ENCODE measurements at regions not wholly inside any gene's neighbourhood (a gene's known extent, or its start where the extent isn't known, plus 50 kb on each side); places are given as distances from the start of the nearest gene placed in this dataset.
A peak's percentile ranks its signal among the peaks of the same experiment; 100 is the strongest.
"Not testable (repeated sequence)": the region's sequence is repeated elsewhere in the genome, so short reads cannot be mapped to it uniquely, and the experiment has no call there.

DNA sequence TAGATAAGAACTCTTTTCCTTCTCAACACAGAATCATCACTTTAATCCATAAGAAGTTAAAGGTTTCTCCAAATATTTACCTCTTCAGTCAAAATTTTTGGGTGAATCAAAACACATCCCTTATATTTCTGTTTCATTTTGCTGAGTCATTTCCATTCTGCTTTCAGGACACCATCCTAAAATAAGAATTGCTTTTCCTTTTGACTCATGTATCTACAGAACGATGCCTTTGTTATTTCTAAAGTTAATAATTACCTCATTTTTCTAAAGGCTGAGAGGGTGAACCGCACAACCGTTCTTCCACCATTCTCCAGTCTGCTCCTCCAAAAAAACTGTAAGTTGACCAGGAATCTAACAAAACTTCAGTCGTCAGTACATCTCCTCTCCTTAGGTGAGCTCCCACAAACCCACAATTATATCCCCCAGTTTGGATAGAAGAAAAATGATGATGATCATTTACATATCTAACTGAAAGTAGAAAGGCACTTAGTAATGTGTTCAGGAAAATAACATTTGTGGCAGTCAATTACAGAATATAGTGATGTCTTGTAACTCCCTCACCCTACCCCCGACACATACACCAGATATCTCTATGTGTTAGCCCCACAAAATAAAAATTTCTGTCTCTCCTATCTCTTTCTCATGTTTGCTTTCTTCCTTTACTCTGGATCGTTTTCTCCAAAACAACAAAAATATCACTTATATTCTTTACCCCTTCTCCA, 162.5 kb downstream of the RAD51AP2 start:
- DNase-seq = no peak

DNA sequence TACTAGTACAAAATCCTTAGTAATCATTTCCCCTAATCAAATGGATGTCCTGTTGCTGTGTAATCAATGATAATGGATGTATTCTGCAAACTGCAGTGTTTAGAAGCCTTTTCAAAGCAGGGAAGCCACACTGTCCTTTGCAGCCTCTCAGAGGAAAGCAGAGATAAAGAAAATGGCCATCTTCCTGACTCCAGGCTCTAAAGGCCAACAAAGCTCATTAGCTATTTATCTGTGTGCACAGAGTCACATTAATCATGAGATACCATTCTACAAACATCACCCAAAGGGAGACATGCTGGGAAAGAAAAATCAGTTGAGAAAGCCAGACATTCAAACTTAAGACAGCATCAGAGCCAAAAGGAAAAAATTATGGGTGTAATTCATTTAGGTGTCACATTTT, 165.0 kb downstream of the RAD51AP2 start:
- no peak for DNase-seq

DNA sequence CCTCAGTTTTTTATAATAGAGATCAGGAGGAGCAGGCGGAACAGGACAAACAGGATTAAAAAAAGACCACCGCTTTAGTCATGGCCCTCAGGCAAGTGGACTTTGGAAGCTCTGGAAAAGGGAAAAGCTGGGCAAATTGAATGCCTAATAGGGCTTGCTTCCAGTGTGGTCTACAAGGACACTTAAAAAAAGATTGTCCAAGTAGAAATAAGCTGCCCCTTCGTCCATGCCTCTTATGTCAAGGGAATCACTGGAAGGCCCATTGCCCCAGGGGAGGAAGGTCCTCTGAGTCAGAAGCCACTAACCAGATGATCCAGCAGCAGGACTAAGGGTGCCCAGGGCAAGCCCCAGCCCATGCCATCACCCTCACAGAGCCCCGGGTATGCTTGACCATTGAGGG, 175.5 kb downstream of the RAD51AP2 start:
- DNase-seq = not testable (repeated sequence)

DNA sequence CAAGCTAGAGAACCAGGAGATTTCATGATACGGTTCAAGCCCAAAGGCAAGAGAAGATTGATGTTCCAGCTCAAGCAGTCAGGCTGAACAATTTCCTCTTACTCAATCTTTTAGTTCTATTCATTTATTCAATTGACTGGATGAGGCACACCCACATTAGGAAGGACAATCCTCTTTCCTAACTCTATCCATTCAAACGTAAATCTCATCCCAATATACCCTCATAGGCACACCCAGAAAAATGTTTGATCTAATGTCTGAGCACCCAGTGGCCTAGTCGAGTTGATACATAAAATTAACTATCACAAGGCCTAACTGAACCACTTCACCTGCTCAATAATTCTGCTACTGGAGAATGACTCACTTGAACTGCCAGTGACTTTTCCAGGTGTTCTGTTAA, 180.7 kb downstream of the RAD51AP2 start:
- no peak for DNase-seq

- DNase-seq = no peak
These were observed 181.8 kb downstream of the RAD51AP2 start for GRCh38 chr2:17336458-17336857.

DNA sequence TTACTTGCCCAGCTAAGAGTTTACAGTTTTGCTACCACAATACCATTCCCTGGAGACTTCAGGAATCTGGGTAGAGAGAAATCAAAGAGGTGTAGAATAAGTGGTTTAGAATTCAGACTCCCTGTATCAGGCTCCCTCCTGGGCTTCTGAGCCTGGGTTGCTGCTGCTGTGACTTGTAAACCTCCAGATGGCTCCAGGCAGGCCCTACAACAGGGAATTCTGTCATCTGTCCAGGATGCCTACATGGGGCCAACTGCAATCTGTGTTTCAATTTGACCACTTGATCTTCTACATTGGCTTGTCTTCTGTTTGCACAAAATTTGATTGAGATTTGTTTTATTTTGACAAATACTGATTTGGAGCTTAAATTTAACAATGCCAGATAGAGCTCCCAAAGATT, 183.9 kb downstream of the RAD51AP2 start:
- DNase-seq = no peak

DNA sequence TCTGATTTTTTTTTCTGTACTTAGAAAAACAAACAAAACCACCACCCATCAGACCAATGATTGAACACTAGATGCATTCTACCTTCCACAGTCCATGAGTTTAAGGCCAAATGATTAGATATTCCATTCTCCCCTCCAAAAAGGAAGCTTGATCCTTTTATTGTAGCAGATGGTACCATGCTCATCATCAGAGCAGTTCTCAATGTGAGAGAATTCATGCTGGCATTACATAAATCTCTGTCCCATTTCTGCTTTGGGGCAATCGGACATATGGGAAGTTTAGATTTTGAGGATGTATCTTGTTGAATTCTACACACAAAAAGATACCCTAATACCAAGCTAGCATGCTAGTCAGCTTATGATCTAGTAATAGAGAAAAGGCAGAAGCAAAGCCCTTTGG, 186.6 kb downstream of the RAD51AP2 start:
- no peak for DNase-seq

DNA sequence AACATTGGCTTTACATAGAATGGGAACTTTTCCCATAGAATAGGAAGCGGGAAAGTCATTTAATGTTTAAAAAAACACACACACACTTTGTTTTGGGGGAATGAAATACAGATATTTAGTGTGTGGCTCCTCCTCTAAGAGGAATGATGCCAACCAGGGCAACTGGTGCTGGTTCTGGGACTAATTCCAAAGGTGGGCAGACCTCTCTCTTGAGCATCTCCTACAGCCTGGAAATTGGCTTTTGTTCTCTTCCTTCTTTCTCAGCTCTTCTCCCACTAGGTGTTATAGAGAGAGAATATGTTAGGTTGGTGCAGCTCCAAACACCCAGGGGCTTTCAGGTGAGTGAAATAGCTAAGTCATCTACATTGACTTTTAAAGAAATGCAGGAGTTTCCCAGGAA, 190.1 kb downstream of the RAD51AP2 start:
- DNase-seq = no peak

GRCh38 chr2:17327649-17328048, 190.6 kb downstream of the RAD51AP2 start:
- DNase-seq = no peak

- no peak for DNase-seq
These were observed 191.5 kb downstream of the RAD51AP2 start for GRCh38 chr2:17326717-17327116.

DNA sequence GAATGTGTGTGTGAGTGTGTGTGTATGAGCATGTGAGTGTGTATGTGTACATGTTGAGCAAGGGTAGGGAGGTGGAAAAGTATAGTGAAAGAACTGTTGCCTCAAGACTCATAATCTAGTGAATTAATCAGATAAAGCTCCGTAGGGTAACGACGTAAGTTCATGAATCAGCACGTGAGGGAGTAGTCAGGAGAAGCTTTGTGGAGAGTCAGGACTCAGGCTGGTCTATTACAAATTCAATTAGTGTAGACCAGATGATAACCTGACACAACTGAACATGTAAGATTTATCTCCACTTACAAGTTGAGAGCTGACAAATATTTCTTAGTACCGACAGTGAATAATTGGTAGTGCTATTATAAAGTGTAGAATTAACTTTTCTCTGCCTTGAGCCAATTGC, 194.5 kb downstream of the RAD51AP2 start:
- DNase-seq = peak; percentile 19

DNA sequence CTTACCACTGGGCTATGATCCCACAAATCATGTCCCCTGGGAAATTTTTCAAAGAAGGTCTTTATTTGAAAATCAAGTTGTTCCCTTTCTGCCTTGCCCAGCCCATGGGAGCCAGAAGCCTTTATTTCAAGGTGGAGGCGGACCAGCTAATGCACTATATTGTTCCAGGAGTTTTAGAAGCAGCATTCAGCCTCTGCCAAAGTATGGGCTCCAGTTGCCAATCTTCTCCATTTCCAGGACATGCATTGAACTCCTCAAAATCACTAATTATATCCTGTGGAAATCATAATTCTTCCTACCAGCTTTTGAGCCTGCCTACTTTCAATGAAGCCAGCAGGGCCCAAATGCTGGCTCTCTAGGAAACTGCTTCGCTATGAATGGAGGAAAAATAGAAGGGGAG, 195.8 kb downstream of the RAD51AP2 start:
- no peak for DNase-seq

DNA sequence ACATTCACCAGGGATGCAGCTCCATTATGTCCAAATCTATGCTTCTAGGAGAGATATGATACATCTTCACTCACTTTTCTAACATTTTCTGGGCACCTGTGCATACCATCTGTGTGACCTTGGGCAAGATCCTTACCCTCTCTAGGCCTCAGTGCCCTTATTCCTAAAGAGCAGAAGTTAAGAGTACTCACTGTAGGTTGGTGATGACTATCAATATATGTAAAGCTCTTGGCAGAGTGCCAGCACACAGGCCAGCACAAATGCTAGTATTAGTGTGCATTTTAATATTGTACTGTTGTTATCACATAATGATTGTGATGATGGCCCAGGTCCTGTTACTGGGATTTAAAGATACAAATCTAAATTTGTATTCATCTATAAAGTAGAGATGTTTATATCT, 199.2 kb downstream of the RAD51AP2 start:
- peak; percentile 39 for DNase-seq

DNA sequence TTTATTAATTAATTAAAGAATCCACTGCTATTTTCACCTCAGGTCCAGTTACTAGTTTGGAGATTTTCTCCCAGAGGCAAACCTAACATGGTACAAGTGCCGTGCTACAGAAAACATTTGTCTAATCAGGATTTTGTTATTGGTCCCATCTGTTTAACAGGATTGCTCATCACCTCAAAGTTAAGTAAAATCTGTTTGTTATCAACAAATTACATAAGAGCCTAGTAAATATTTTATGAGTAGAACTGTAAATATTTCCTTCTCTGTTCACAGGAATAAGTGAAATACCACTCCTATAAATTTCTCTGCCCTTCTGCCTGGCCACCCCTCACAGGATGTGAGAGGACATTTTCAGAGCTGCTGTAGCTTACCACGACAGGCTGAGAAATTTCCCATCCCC, 200.2 kb downstream of the RAD51AP2 start:
- no peak for DNase-seq

- peak; percentile 44 for DNase-seq
These were observed 200.7 kb downstream of the RAD51AP2 start for GRCh38 chr2:17317439-17317976.

DNA sequence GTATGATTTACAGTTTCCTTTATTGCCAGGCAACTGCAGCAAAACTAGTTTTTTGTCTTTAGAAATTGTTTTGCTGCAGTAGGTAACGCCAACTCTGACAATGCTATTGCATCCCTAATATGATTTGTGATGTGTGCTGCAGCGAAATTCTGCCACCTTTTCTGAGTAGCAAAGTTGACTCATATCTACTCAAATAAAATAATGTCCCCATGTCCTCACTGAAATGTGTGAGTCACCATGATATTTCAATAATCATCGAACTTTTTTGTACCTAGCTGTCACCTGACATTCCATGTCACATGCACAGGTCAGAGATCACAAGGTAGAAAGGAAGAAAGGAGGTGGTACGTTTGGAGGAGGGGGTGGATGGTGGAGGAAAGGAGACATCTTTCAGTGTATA, 205.0 kb downstream of the RAD51AP2 start:
- no peak for DNase-seq

- DNase-seq = no peak
These were observed 206.3 kb downstream of the RAD51AP2 start for GRCh38 chr2:17311771-17312511.

GRCh38 chr2:17311106-17311619, 207.1 kb downstream of the RAD51AP2 start:
- DNase-seq = no peak

- peak; percentile 84 for DNase-seq
These were observed 208.4 kb downstream of the RAD51AP2 start for GRCh38 chr2:17309741-17310339.

DNA sequence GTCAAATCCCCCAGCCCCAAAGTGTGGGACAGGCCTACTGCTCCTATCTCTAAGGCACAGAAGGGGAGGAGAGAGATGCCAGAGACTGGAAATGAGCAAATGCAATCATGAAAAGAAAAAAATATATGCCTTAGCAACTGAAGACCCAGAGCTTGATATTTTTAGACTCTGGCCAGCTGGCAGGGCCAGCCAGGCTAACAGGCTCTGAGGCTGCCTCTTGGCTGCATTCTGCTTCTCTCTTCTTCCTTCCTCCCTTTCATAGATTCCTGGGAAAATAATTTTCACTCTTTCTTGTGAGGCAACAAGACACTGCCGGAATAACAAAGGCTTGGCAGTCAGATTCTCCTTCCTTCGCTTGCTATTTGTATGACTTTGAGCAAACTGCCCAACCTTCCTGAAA, 209.1 kb downstream of the RAD51AP2 start:
- DNase-seq = no peak

DNA sequence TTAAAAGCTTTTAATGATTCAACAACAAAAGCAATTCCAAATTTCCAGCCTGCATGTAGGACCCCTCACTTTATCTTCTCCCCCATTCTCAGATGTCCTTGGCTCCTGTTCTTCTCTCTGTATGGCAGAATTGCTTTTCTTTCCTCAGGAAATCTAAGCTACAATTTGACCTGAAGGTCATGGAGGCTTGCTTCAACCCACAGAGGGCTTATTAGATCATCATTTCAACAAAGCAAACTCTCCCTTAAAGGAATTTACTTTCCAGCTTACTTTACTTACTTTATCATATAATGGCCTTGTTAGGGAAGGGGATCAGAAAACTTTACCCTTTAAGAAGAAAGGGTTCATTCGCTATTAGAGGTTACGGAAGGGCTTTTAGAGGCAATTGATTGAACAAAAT, 211.5 kb downstream of the RAD51AP2 start:
- no peak for DNase-seq

GRCh38 chr2:17306219-17306618, 212.0 kb downstream of the RAD51AP2 start:
- DNase-seq = no peak

DNA sequence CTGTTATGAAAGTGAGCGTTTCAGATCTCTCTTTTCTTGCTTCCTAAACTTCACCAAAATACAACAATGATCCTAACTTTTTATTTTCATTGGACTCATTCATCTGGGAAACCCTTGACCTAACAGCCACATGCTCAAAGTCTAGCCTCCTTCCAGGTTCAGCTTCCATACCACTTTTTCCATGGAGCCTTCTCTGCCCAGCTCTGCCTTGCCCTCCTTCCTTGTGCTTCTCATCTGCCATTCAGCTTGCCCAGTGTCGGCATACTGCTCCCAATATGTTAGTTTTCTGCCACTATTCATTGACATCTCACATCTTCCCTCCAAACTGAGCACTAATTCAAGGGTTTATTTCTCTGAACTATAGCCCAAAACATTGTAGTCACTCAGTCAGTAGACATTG, 214.7 kb downstream of the RAD51AP2 start:
- DNase-seq = no peak

GRCh38 chr2:17303054-17303453, 215.2 kb downstream of the RAD51AP2 start:
- DNase-seq = no peak

Measured in hematopoietic multipotent progenitor cell treated with erythropoietin and hydrocortisone succinate and interleukin-3 and kit ligand, for 4 days (in vitro differentiated cells).